Neuron (in vitro differentiated cells): ENCODE measurements at regions not wholly inside any gene's neighbourhood (a gene's known extent, or its start where the extent isn't known, plus 50 kb on each side); places are given as distances from the start of the nearest gene placed in this dataset.

Experiments used
- H2AFZ ChIP-seq: one replicate; pipeline ENCODE4 v1.6.1; 2013; ENCODE audit warnings: low read depth, mild to moderate bottlenecking, inconsistent platforms, low read length, moderate library complexity
- H3K27me3 ChIP-seq: one replicate; pipeline ENCODE4 v1.6.1; 2013; ENCODE audit warnings: low read length; ENCODE audit not compliant: insufficient read depth
- H3K36me3 ChIP-seq: one replicate; pipeline ENCODE4 v1.6.1; 2013; ENCODE audit warnings: low read length; ENCODE audit not compliant: insufficient read depth
- H3K4me1 ChIP-seq: one replicate; pipeline ENCODE4 v1.6.1; 2013; ENCODE audit warnings: low read length; ENCODE audit not compliant: insufficient read depth
- H3K4me3 ChIP-seq: 2 replicates; pipeline ENCODE4 v1.5.1; 2013; ENCODE audit warnings: mild to moderate bottlenecking, low read length, moderate library complexity
- H3K9me3 ChIP-seq: one replicate; pipeline ENCODE4 v1.6.1; 2013; ENCODE audit warnings: low read length

DNA sequence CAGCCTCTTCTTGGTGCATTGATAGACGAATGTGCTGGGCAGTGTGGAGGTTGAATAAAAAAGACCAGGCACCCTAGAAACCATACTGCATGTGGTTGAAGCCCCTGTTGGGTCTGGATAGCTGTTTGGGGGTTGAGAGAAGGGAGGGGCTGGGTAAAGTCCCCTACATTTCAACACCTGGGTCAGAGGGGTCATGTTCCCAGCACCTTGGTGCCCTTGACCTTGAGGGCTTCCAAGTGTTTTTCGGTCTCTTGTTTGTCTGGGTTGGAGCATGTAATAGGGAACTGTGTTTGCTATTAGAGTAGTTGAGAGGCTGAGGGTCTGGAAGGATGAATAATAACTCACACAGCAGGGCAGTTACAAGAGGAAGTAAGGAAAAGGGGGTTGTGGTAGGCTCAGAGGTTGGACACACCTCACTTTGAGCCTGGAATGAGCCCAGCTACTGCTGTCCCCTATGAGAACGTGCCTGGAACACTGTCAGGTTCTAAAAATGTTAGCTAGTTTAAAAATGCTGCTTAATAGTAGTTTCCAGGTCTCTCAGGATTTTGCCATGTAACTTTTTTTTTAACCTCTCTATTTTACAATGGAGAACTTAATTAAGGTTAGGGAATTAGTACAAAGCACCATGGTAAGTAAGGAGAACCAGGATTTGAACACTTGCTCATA lies 155.2 kb upstream of the SPRY4 start:
- no peaks in the 10 kb centered on the region for H3K9me3 ChIP-seq
- no peak overlapping the region for H3K4me3 ChIP-seq
- no peaks in the 10 kb centered on the region for H3K27me3 ChIP-seq
- no peaks in the 10 kb centered on the region for H3K36me3 ChIP-seq
- H3K4me1 ChIP-seq, result peaks cover 2% of the 10 kb centered on the region
- H2AFZ ChIP-seq, result no peak overlapping the region

DNA sequence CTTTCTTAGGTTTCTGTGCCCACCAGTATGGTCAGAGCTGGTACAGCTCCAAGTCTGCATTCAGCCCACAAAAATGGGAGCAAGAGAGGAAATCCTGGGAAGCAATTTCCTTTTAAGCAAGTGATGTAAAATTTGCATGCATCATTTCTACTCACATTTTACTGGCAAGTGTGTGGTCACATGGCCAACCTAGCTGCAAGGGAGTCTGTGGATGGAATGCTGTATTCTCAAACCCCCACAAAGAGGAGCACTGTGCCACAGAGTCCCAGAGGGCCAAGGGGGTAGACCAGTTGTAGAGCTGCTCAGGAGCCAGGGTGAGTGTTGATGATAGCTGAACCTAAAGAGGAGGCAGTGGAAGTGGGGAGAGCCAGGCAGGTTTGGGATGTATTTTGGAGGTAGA lies 154.3 kb upstream of the SPRY4 start:
- H2AFZ ChIP-seq, result no peak overlapping the region
- H3K9me3 ChIP-seq, result no peaks in the 10 kb centered on the region
- no peaks in the 10 kb centered on the region for H3K36me3 ChIP-seq
- peaks cover 4% of the 10 kb centered on the region for H3K4me1 ChIP-seq
- H3K27me3 ChIP-seq, result no peaks in the 10 kb centered on the region
- H3K4me3 ChIP-seq, result no peak overlapping the region

DNA sequence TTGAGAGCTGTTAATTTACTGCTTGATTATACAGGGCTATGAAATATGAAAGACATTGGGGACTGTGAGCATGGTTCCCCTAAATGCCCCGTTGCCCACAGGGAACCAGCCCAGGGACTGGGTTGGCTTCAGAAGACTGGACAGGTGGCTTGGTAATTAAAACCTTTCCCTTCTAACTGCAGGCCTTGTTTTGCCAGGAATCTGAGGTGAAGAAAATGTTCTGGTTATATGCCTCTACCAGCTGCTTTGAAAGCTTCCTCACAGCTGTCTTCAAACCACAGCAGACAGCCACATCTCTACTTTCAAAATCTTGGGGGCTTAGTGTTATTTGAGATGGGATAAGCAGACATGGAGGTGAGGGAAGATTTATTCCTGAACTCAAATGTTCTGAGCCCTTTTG lies 153.3 kb upstream of the SPRY4 start:
- Histone ChIP-seq H3K4me1 (peaks cover 4% of the 10 kb centered on the region), H3K36me3 (no peaks in the 10 kb centered on the region), H3K9me3 (no peaks in the 10 kb centered on the region), H3K27me3 (no peaks in the 10 kb centered on the region), H3K4me3 (no peak overlapping the region), H2AFZ (no peak overlapping the region)

DNA sequence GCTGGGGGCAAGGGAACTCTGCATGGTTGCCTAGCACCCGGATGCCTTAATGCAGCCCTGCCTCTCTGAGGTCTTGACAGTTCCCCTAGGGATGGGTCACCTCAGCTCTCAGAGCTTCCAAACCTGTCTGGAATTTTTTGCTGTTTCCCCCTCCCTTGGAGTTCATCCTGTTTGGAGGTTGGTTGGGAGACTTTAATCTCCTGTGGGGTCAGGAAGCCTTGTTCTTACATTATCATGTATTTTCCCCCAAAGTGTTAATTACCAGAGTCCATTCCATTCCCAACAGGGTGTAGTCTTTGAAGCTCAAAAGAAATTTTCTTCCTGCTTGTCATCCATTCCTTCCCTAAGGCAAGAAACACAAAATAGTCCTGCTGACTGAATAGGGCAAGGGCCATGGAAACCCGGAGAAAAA lies 150.3 kb upstream of the SPRY4 start:
- Histone ChIP-seq H2AFZ (no peak overlapping the region), H3K9me3 (no peaks in the 10 kb centered on the region), H3K36me3 (no peaks in the 10 kb centered on the region), H3K4me3 (no peak overlapping the region), H3K27me3 (no peaks in the 10 kb centered on the region), H3K4me1 (peaks cover 4% of the 10 kb centered on the region)

DNA sequence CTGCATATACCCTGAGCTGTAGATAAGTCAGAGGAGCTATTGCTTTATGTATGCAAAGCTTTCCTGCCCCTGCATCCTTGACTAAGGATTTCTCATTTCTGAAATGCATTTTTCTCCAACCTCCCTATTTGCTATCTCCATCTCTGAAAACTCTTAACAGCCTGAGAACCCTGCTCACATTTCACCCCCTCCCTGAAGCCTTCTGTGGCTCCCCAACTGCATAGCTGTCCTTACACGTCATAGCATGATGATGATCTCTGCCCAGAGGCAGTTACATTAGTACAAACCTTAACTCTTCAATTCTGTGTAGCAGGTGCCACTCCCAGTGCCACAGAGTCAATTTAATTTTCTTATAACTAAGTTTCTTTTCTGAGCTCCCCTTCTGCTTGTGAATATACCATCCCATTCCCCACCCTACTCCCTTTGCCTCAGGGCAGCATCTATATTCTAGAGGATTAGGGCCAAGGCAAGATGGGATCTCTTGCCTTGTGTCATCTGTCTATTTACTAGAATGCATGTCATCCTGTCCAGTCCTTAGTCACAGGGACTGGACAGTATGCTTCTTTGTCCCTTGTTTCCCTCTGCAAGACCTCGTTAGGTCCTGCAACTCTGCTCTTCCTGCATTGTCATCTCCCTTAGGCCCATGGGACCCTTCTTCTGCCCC lies 149.7 kb upstream of the SPRY4 start:
- no peak overlapping the region for H2AFZ ChIP-seq
- peaks cover 4% of the 10 kb centered on the region for H3K4me1 ChIP-seq
- H3K9me3 ChIP-seq, result no peaks in the 10 kb centered on the region
- no peaks in the 10 kb centered on the region for H3K36me3 ChIP-seq
- no peaks in the 10 kb centered on the region for H3K27me3 ChIP-seq
- H3K4me3 ChIP-seq, result no peak overlapping the region

DNA sequence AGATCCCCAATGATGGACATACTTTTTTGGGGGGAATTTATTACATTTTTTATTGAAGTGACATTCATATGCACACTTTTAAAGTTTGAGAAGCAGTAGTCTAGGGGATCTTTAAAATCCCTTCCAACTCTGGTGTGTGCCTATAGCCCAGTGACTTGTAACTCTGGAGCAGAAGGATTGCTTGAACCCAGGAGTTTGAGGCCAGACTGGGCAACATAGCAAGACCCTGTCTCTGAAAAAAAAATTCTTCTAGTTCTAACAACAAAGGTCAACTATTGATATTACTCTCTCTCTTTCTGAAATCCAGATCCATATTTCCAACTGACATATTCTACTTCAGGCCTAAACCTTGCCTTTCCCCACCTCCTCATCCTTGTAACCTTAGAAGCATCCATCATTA lies 148.2 kb upstream of the SPRY4 start:
- Histone ChIP-seq H3K36me3 (no peaks in the 10 kb centered on the region), H3K9me3 (no peaks in the 10 kb centered on the region), H3K4me1 (peaks cover 4% of the 10 kb centered on the region), H2AFZ (no peak overlapping the region), H3K4me3 (no peak overlapping the region), H3K27me3 (no peaks in the 10 kb centered on the region)

DNA sequence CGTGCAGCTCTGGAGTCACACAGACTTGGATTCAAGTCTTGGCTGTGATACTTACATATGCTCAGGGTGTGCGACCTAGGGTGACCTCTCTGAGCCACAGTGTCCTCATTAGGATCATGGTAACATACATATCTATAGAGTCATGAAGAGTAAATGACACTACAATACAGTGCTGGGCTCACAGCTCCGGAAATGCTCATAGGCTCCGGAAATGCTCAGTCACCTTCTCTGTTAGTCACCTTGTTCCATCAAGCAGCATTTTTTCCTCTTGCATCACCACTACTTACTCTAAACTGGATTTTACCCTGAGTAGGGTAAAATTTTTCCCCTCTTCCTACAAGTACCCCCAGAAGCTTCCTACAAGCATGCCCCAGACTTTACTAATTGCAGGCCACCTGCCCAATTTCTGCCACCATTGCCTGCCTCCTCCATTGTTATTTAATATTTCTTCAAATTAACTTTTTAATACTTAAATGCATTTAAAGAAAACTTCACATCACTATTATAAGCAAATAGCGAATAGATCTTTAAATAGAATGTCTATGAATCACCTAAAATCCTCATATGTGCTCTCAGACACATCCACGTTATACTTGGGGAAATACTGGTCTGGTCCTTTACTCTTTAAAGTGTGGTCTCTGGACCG lies 147.6 kb upstream of the SPRY4 start:
- H3K27me3 ChIP-seq, result no peaks in the 10 kb centered on the region
- H3K9me3 ChIP-seq, result no peaks in the 10 kb centered on the region
- no peak overlapping the region for H2AFZ ChIP-seq
- no peak overlapping the region for H3K4me3 ChIP-seq
- peaks cover 4% of the 10 kb centered on the region for H3K4me1 ChIP-seq
- no peaks in the 10 kb centered on the region for H3K36me3 ChIP-seq

DNA sequence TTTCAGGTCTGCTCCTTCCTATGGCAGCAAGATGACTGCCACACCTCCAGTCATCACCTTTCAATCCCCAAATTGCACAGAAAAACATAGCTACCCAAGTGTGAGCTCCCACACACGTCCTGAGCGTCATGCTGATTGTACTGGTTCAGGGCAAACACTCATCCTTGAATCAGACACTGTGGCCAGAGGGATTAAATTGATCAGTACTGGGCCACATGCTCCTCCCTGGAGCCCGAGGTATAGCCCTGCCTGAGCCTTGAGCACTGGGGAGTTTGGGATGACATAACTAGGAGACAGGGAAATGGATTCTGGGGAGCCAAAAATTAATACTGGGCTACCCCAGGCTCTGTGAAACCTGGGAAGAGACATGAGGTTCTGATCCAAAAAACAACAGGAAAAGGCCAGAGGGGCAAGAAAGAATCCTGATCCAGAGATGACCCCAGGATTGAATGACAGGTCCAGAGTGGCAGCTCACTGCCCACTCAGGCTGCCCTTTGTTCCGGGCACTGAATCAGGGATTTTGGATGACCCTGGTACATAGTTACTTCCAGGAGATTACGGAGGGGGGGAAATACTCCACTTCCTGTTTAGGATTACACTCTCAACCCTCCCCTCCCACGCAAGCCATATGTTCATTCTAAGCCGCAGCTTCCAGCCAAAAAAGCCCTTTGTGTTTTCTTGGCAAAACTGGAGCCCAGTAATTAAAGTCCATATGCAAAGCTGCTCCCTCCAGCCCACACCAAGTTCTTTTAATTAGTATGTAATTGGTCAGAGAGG lies 141.6 kb upstream of the SPRY4 start:
- Histone ChIP-seq H3K4me3 (no peak overlapping the region), H3K4me1 (no peaks in the 10 kb centered on the region), H3K36me3 (no peaks in the 10 kb centered on the region), H2AFZ (no peak overlapping the region), H3K9me3 (no peaks in the 10 kb centered on the region), H3K27me3 (no peaks in the 10 kb centered on the region)

DNA sequence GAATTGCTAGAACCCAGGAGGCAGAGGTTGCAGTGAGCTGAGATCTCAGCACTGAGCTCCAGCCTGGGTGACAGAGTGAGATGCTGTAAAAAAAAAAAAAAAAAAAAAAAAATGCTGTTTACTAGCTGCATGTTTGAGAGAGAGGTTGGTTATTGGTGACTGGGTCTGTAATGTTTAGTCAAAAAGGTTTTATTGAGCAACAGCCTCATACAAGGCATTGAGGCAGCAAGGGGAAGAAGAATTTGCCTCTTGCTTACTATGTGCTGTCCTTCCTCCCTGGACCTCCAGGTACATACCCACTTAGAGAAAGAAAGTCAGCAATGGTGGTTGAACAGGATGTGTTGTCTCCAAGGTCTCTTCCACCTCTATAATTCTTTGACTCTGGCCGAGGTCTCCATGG lies 140.7 kb upstream of the SPRY4 start:
- Histone ChIP-seq H3K4me1 (no peaks in the 10 kb centered on the region), H3K27me3 (no peaks in the 10 kb centered on the region), H3K4me3 (no peak overlapping the region), H3K9me3 (no peaks in the 10 kb centered on the region), H2AFZ (no peak overlapping the region), H3K36me3 (no peaks in the 10 kb centered on the region)

DNA sequence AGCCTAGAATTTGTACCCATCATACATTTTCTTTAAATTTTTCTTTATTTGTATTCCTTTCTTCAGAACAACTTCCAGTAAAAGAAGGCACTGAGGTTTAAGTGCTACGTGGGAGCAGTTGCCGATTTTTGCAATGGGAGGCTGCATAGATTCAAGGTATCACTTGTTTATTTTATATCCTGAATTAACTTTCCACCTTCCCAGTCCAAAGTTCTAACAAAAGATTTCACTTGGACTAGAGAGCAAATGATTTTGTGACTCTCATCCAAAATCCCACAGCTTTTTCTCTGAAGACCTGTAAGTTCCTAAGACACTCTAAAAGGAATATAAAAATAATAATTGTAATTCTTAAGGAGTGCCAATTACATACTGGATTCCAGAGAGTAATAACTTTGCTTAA lies 139.1 kb upstream of the SPRY4 start:
- Histone ChIP-seq H2AFZ (no peak overlapping the region), H3K27me3 (no peaks in the 10 kb centered on the region), H3K9me3 (no peaks in the 10 kb centered on the region), H3K4me3 (no peak overlapping the region), H3K4me1 (no peaks in the 10 kb centered on the region), H3K36me3 (no peaks in the 10 kb centered on the region)

DNA sequence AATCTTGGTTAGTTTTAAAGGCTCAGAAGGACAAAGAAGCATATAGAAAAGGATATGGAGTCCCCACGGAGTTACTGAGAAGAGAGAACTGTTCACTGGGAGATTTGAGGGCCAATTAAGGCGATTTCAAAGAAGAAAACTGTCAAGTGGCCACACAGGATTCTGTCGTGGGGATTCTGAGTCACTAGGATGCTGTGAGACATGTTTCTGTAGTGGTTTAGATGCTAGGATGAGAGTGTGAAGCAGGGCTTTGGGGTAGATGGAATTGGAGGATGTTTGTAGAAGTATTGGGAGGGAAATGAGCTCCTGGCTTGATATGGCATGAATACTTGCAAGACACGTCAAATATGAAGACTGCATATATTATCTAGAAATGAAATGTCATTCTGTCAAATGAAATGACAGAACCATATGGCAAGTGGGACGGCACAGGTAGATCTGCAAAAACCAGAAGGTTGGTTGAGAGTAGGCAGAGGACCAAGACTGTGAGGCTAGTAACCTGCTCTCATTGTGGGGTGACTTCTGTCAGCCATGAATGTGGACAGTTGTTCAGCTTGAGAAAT lies 136.3 kb upstream of the SPRY4 start:
- Histone ChIP-seq H3K4me3 (no peak overlapping the region), H3K36me3 (no peaks in the 10 kb centered on the region), H3K9me3 (no peaks in the 10 kb centered on the region), H3K27me3 (no peaks in the 10 kb centered on the region), H2AFZ (no peak overlapping the region), H3K4me1 (no peaks in the 10 kb centered on the region)

DNA sequence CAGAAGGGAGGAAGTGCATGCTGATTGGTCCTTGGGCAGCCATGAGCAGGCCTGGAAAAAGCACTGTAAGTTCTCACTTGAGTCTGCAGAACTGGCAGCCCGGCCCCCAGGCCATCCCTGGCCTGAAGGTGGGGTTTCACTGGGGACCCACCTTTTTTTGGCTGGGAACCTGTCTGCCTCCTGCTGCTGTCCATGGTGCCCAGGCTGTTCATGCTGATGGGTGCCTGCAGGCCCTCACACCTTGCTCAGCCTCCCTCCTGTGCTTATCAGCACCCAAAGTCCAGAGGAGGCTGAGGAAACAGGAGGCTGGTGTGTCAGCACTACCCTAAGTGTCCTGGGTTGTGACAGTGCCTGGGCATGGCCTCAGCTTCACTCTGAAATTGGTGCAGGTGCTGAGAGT lies 134.4 kb upstream of the SPRY4 start:
- H3K4me1 ChIP-seq, result no peaks in the 10 kb centered on the region
- no peaks in the 10 kb centered on the region for H3K9me3 ChIP-seq
- H3K36me3 ChIP-seq, result no peaks in the 10 kb centered on the region
- no peak overlapping the region for H2AFZ ChIP-seq
- no peaks in the 10 kb centered on the region for H3K27me3 ChIP-seq
- no peak overlapping the region for H3K4me3 ChIP-seq

DNA sequence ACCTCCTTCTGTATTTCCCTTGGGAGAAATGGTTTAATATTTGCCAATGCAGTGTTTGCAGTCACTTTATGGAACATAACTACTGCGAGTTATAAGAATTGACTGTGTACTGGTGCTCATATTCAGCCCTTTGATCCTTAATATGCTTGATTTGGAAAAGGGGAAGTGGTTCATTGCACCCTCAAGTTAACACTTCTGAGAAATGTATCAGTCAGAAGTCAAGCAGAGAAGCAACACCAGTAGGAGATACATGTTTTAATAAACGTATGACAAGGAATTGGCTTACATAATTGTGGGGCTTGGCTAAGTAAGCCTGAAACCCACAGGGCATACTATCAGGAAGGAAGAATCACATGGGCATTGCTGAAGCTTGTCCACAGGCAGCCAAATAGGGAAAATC lies 131.0 kb upstream of the SPRY4 start:
- no peaks in the 10 kb centered on the region for H3K27me3 ChIP-seq
- no peaks in the 10 kb centered on the region for H3K9me3 ChIP-seq
- H3K36me3 ChIP-seq, result no peaks in the 10 kb centered on the region

More for the DNA sequence above, 131.0 kb upstream of the SPRY4 start:
- Histone ChIP-seq H3K4me3 (no peak overlapping the region), H2AFZ (no peak overlapping the region), H3K4me1 (no peaks in the 10 kb centered on the region)
